22Rv1 (cell line): ENCODE measurements at regions not wholly inside any gene's neighbourhood (a gene's known extent, or its start where the extent isn't known, plus 50 kb on each side); places are given as distances from the start of the nearest gene placed in this dataset.

ENCODE experiments used
- ZFX ChIP-seq: fragments of 450-650 bp; IDR thresholded peaks from 2 replicates; pipeline ENCODE4 v1.6.1; 2017; ENCODE audit warnings: antibody characterized with exemption, borderline replicate concordance
- TF ChIP-seq, protein P1 (sequence below): fragments of 450-650 bp; IDR thresholded peaks from 2 replicates; pipeline ENCODE4 v1.5.1; 2017; ENCODE audit warnings: mild to moderate bottlenecking

GRCh38 chr1:87176514-87176913, 152.2 kb upstream of the LMO4 start:
- TF ChIP-seq, protein P1, sequence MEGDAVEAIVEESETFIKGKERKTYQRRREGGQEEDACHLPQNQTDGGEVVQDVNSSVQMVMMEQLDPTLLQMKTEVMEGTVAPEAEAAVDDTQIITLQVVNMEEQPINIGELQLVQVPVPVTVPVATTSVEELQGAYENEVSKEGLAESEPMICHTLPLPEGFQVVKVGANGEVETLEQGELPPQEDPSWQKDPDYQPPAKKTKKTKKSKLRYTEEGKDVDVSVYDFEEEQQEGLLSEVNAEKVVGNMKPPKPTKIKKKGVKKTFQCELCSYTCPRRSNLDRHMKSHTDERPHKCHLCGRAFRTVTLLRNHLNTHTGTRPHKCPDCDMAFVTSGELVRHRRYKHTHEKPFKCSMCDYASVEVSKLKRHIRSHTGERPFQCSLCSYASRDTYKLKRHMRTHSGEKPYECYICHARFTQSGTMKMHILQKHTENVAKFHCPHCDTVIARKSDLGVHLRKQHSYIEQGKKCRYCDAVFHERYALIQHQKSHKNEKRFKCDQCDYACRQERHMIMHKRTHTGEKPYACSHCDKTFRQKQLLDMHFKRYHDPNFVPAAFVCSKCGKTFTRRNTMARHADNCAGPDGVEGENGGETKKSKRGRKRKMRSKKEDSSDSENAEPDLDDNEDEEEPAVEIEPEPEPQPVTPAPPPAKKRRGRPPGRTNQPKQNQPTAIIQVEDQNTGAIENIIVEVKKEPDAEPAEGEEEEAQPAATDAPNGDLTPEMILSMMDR, result no peak
- no peak for TF ChIP-seq ZFX
